ENCODE measurements at regions not wholly inside any gene's neighbourhood (a gene's known extent, or its start where the extent isn't known, plus 50 kb on each side); places are given as distances from the start of the nearest gene placed in this dataset.
"Not testable (repeated sequence)": the region's sequence is repeated elsewhere in the genome, so short reads cannot be mapped to it uniquely, and the experiment has no call there.

- no peak for DNase-seq (ENCODE audit: low read depth in 1 of 2, low spot score in 1 of 2)
Measured at GRCh38 chr1:47522935-47523834, 85.3 kb downstream of the FOXD2 start.

GRCh38 chr1:47523835-47524215, 86.0 kb downstream of the FOXD2 start:
- no peak for DNase-seq (ENCODE audit: low read depth in 1 of 2, low spot score in 1 of 2)

GRCh38 chr1:47524272-47524671, 86.4 kb downstream of the FOXD2 start:
- no peak for DNase-seq (ENCODE audit: low read depth in 1 of 2, low spot score in 1 of 2)

GRCh38 chr1:47527653-47528272, 89.9 kb downstream of the FOXD2 start:
- no peak for DNase-seq (ENCODE audit: low read depth in 1 of 2, low spot score in 1 of 2)

GRCh38 chr1:47529520-47530098, 91.8 kb downstream of the FOXD2 start:
- DNase-seq (ENCODE audit: low read depth in 1 of 2, low spot score in 1 of 2) = no peak

GRCh38 chr1:47532921-47533792, 95.3 kb downstream of the FOXD2 start:
- DNase-seq (ENCODE audit: low read depth in 1 of 2, low spot score in 1 of 2) = no peak

- no peak for DNase-seq (ENCODE audit: low read depth in 1 of 2, low spot score in 1 of 2)
Measured at GRCh38 chr1:47533793-47534328, 96.0 kb downstream of the FOXD2 start.

GRCh38 chr1:47534436-47534835, 96.6 kb downstream of the FOXD2 start:
- DNase-seq (ENCODE audit: low read depth in 1 of 2, low spot score in 1 of 2) = no peak

- DNase-seq (ENCODE audit: low read depth in 1 of 2, low spot score in 1 of 2) = no peak
Measured at GRCh38 chr1:47536646-47537118, 98.8 kb downstream of the FOXD2 start.

GRCh38 chr1:47537268-47537667, 99.4 kb downstream of the FOXD2 start:
- DNase-seq (ENCODE audit: low read depth in 1 of 2, low spot score in 1 of 2) = no peak

GRCh38 chr1:47537966-47538365, 100.1 kb downstream of the FOXD2 start:
- no peak for DNase-seq (ENCODE audit: low read depth in 1 of 2, low spot score in 1 of 2)

- not testable (repeated sequence) for DNase-seq (ENCODE audit: low read depth in 1 of 2, low spot score in 1 of 2)
Measured at GRCh38 chr1:47538530-47538929, 100.7 kb downstream of the FOXD2 start.

GRCh38 chr1:47541705-47542104, 103.9 kb downstream of the FOXD2 start:
- DNase-seq (ENCODE audit: low read depth in 1 of 2, low spot score in 1 of 2) = not testable (repeated sequence)

GRCh38 chr1:47543089-47543488, 105.2 kb downstream of the FOXD2 start:
- not testable (repeated sequence) for DNase-seq (ENCODE audit: low read depth in 1 of 2, low spot score in 1 of 2)

GRCh38 chr1:47545912-47546483, 108.2 kb downstream of the FOXD2 start:
- DNase-seq (ENCODE audit: low read depth in 1 of 2, low spot score in 1 of 2) = no peak

- no peak for DNase-seq (ENCODE audit: low read depth in 1 of 2, low spot score in 1 of 2)
Measured at GRCh38 chr1:47547753-47548573, 110.1 kb downstream of the FOXD2 start.

GRCh38 chr1:47548637-47549036, 110.8 kb downstream of the FOXD2 start:
- DNase-seq (ENCODE audit: low read depth in 1 of 2, low spot score in 1 of 2) = no peak

GRCh38 chr1:47549532-47549931, 111.7 kb downstream of the FOXD2 start:
- no peak for DNase-seq (ENCODE audit: low read depth in 1 of 2, low spot score in 1 of 2)

GRCh38 chr1:47550929-47551328, 113.1 kb downstream of the FOXD2 start:
- DNase-seq (ENCODE audit: low read depth in 1 of 2, low spot score in 1 of 2) = no peak

All from activated CD4-positive, alpha-beta T cell treated with anti-CD3 and anti-CD28 coated beads, Interleukin-2, amount 50 U/mL, for 24 hours (primary cell).